ENCODE measurements at regions not wholly inside any gene's neighbourhood (a gene's known extent, or its start where the extent isn't known, plus 50 kb on each side); places are given as distances from the start of the nearest gene placed in this dataset.

DNA sequence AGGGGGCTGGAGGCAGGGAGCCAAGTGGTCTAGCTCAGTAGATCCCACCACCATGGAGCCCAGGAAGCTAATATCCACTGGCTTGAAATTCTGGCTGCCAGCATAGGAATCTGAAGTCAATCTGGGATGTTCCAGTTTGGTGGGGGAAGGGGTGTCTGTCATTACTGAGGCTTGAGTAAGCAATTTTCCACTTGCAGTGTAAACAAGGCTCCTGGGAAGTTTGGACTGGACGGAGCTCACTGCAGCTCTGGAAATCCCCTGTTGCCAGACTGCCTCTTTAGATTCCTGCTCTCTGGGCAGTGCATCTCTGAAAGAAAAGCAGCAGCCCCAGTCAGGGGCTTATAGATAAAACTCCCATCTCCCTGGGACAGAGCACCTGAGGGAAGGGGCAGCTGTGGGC lies 349.2 kb upstream of the KLHL1 start:
- DNase-seq (ENCODE audit: insufficient read length) (no peak), FAIRE-seq (no peak)
- TF ChIP-seq POLR2AphosphoS5 (IDR thresholded peaks at IDR 0.05; ENCODE audit: low read depth, low read length) = no peak
- no peak for TF ChIP-seq POLR2A (IDR thresholded peaks at IDR 0.05; ENCODE audit: low read depth, low read length)
- no peak for TF ChIP-seq TAF1 (IDR thresholded peaks at IDR 0.05; ENCODE audit: borderline replicate concordance, low read depth, low read length)

DNA sequence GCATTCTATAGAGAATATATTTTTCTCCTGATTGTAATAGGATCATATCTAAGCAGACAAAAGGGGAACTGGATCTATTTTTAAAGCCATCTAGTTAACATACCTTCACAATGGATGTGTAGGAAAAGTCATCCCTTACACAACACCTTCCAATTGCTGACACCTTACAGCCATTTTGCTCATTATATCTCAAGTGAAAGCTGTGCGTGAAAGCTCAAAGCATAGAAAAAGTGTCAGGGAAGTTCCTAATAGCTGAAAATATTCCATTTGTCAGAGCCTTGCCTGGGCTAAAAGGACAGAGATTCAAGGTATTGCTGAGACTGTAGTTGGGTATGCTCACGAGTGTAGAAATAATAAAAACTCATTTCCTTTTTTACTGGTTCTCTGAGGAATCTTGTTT lies 340.6 kb upstream of the KLHL1 start:
- DNase-seq (ENCODE audit: insufficient read length) = no peak
- FAIRE-seq = no peak
- no peak for TF ChIP-seq POLR2A (IDR thresholded peaks at IDR 0.05; ENCODE audit: low read depth, low read length)
- no peak for TF ChIP-seq TAF1 (IDR thresholded peaks at IDR 0.05; ENCODE audit: borderline replicate concordance, low read depth, low read length)
- no peak for TF ChIP-seq POLR2AphosphoS5 (IDR thresholded peaks at IDR 0.05; ENCODE audit: low read depth, low read length)

DNA sequence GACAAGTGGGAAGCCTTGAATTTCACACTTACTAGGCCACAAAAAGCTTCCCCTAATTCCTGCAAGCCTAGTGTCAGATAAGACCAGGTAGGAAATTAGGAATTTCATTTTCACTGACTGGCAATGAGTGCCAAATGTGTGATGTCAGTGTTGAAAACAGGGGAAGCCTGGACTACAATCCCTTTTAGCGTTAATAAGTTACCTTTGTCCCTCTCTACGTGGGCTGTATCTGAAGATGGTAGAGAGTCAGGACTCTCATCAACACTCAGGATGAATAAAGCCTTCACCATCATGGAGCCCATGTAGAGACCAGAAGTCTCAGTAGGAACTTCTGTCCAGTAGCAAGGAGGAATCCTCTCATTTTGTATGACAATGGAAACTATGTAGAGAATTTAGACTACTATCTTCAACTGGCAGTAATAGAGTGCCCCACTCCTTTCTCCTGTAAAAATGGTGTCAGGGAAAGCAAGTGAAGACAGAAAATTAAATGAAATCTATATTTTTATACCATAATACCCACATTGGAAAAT lies 324.1 kb upstream of the KLHL1 start:
- TF ChIP-seq TAF1 (IDR thresholded peaks at IDR 0.05; ENCODE audit: borderline replicate concordance, low read depth, low read length) (no peak), POLR2AphosphoS5 (IDR thresholded peaks at IDR 0.05; ENCODE audit: low read depth, low read length) (no peak), POLR2A (IDR thresholded peaks at IDR 0.05; ENCODE audit: low read depth, low read length) (no peak)
- FAIRE-seq = no peak
- no peak for DNase-seq (ENCODE audit: insufficient read length)

DNA sequence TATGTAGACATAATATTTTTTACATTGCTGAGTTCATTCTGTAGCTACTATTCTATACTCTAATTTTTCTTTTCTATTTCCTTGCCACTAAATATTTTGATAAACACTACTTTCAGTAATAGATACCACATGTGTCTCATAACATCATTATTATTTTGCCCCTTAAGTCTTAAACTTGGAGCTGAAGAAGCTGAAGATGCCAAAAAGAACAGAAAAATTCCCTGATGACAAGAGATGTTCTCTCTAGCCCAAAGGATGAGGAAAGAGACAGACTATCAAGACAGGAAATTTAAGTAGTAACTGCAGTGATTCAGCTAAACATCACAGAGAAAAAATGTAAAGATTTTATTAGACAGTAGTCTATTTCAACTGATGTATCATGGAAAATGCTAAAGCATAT lies 322.0 kb upstream of the KLHL1 start:
- DNase-seq (ENCODE audit: insufficient read length) = no peak
- no peak for FAIRE-seq
- TF ChIP-seq TAF1 (IDR thresholded peaks at IDR 0.05; ENCODE audit: borderline replicate concordance, low read depth, low read length) (no peak), POLR2AphosphoS5 (IDR thresholded peaks at IDR 0.05; ENCODE audit: low read depth, low read length) (no peak), POLR2A (IDR thresholded peaks at IDR 0.05; ENCODE audit: low read depth, low read length) (no peak)

DNA sequence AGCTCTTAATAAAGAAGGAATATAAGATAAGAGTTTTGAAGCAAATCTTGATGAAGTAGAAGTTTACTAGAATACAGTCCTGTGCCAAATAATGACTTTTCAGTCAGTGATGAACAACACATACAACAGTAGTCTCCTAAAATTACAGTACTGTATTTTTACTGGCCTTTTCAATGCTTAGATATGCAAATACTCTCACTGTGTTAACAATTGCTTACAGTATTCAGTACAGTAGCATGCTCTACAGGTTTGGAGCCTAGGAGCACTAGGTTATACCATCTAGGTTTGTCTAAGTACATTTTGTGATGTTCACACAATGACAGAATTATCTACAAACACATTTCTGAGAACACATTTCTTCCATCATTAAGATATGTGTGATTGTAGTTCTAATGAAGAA lies 316.7 kb upstream of the KLHL1 start:
- no peak for FAIRE-seq
- DNase-seq (ENCODE audit: insufficient read length) = no peak
- TF ChIP-seq POLR2A (IDR thresholded peaks at IDR 0.05; ENCODE audit: low read depth, low read length) (no peak), POLR2AphosphoS5 (IDR thresholded peaks at IDR 0.05; ENCODE audit: low read depth, low read length) (no peak), TAF1 (IDR thresholded peaks at IDR 0.05; ENCODE audit: borderline replicate concordance, low read depth, low read length) (no peak)

DNA sequence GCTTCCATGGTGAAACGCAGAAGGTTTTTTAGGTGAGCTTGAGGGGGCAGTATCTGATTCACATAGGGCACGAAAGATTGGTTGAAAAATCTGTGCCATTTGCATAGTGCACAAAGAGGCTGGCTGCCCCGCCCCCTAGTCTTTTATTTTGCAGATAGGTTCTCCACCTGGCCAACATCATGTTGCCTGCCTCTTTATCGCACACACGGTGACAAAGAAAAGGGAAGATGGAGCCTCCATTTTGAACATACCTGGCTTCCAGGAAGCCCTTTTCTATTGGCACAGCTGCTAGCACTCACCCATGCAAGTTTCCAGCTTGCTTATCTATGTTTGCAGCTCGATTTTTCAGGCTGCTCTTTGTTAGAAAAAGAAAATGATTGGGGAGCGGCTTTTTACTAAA lies 316.2 kb upstream of the KLHL1 start:
- FAIRE-seq (no peak), DNase-seq (ENCODE audit: insufficient read length) (no peak)
- no peak for TF ChIP-seq POLR2A (IDR thresholded peaks at IDR 0.05; ENCODE audit: low read depth, low read length)
- no peak for TF ChIP-seq TAF1 (IDR thresholded peaks at IDR 0.05; ENCODE audit: borderline replicate concordance, low read depth, low read length)
- no peak for TF ChIP-seq POLR2AphosphoS5 (IDR thresholded peaks at IDR 0.05; ENCODE audit: low read depth, low read length)

DNA sequence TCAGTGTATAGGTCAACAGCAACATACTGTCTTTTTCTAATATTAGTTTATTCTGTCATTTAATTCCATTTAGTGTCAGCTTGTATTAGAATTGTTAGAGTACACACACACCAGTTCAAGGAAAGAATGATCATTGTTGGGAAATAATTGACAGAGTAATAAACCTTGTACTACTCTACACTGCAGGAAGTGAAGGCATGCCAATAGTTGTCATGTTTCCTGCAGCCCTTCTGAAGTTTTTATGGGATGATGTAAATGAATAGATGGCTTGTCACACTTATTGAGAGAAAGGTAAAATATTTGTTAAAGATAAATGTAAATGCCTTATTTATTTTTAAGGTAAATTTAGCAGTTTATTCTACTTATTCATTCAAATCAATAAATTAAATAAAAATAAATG lies 306.9 kb upstream of the KLHL1 start:
- no peak for DNase-seq (ENCODE audit: insufficient read length)
- no peak for FAIRE-seq
- TF ChIP-seq TAF1 (IDR thresholded peaks at IDR 0.05; ENCODE audit: borderline replicate concordance, low read depth, low read length) (no peak), POLR2A (IDR thresholded peaks at IDR 0.05; ENCODE audit: low read depth, low read length) (no peak), POLR2AphosphoS5 (IDR thresholded peaks at IDR 0.05; ENCODE audit: low read depth, low read length) (no peak)

DNA sequence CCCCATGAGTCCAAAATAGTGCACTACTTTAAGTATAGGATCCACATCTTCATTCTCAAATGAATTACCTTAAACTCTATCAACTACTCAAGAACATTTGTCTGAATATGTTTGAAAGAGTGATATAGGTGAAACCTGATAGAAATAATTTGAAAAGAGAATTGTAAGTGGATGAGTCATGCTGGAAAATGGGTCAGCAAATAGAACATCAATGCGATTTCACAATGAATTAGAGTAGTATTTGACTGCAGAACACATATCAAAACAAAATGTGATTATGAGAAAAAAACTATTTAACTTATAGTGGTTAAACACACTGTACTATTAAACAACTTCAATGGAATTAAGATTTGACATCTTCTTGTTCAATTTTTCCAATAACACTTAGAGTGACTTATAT lies 300.6 kb upstream of the KLHL1 start:
- TF ChIP-seq TAF1 (IDR thresholded peaks at IDR 0.05; ENCODE audit: borderline replicate concordance, low read depth, low read length) (no peak), POLR2A (IDR thresholded peaks at IDR 0.05; ENCODE audit: low read depth, low read length) (no peak), POLR2AphosphoS5 (IDR thresholded peaks at IDR 0.05; ENCODE audit: low read depth, low read length) (no peak)
- FAIRE-seq (no peak), DNase-seq (ENCODE audit: insufficient read length) (no peak)

DNA sequence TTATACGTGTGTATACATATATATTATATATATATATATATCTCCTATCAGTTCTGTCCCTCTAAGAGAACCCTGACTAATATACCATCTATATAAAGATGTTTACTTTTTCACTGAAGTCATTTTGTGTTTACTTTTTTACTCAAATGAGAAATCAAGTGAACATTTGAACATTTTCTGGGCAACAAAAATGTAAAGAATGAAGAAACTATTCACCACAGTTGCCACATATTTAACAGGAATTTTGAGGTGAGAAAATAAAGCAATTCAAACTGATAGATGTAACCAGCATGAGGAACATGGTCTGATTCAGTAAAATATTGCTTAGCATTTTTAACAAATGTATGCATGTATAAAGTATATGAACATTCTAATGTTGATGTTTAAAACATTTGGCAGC lies 299.2 kb upstream of the KLHL1 start:
- TF ChIP-seq POLR2A (IDR thresholded peaks at IDR 0.05; ENCODE audit: low read depth, low read length) (no peak), TAF1 (IDR thresholded peaks at IDR 0.05; ENCODE audit: borderline replicate concordance, low read depth, low read length) (no peak), POLR2AphosphoS5 (IDR thresholded peaks at IDR 0.05; ENCODE audit: low read depth, low read length) (no peak)
- DNase-seq (ENCODE audit: insufficient read length) (no peak), FAIRE-seq (no peak)

DNA sequence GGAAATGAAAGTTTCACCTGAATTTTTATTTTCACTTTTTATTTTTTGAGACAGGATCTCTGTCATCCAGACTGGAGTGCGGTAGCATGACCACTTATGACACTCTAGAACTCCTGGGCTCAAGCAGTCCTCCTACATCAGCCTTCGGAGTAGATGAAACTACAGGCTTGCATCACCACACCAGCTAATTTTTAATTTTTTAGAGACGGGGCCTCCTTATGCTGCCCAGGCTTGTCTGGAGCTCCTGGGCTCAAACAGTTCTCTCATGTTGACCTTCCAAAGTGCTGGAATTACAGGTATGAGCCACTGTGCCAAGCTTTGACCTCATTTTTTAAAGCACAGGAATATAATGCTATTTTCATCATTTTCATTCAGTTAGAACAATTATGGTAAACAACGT lies 297.0 kb upstream of the KLHL1 start:
- TF ChIP-seq TAF1 (IDR thresholded peaks at IDR 0.05; ENCODE audit: borderline replicate concordance, low read depth, low read length) = no peak
- TF ChIP-seq POLR2AphosphoS5 (IDR thresholded peaks at IDR 0.05; ENCODE audit: low read depth, low read length) = no peak
- TF ChIP-seq POLR2A (IDR thresholded peaks at IDR 0.05; ENCODE audit: low read depth, low read length) = no peak
- DNase-seq (ENCODE audit: insufficient read length) (no peak), FAIRE-seq (no peak)

DNA sequence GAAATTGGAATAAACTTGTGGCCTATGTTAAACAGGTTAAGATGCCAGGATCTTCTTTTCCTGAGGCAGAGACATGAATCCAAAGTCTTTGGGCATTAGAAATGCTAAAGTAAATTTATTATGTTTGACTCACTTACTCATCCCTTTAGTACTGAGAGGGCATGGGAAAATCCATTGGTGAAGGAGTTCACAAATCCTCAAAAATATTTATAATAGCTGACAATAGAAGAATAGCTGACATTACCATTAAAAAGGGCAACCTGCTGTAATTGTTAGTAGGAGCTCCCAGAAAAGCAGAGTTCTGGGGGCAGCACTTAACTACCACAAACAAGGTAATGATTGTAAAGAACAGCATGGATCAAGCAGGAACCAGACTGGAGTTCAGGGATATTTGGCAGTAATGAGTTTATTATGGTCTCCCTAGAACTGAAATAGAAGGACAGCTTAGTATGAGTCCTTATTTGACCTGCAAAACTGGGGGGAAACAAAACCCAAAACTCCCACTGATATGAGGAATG lies 285.8 kb upstream of the KLHL1 start:
- TF ChIP-seq TAF1 (IDR thresholded peaks at IDR 0.05; ENCODE audit: borderline replicate concordance, low read depth, low read length) (no peak), POLR2A (IDR thresholded peaks at IDR 0.05; ENCODE audit: low read depth, low read length) (no peak), POLR2AphosphoS5 (IDR thresholded peaks at IDR 0.05; ENCODE audit: low read depth, low read length) (no peak)
- FAIRE-seq (no peak), DNase-seq (ENCODE audit: insufficient read length) (no peak)

DNA sequence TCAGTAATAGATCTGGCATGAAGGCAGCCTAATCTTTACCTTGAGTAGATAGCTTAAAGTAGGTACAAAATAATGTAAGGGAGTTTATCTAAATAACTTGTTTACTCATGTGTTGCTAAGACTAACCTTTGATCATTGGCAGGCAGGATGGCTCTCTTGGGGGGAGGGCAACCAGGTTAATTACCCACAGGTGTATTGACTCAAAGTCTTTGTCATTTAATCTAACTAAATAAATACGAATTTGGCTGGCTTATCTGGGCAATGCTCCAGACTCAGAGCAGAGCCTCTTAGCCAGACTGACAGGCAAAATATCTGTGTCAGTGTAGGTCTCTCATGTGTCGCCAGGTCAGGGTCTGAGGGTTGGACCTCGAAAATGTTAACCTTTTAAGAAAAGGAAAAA lies 283.4 kb upstream of the KLHL1 start:
- no peak for FAIRE-seq
- DNase-seq (ENCODE audit: insufficient read length) = no peak
- TF ChIP-seq POLR2AphosphoS5 (IDR thresholded peaks at IDR 0.05; ENCODE audit: low read depth, low read length) (no peak), TAF1 (IDR thresholded peaks at IDR 0.05; ENCODE audit: borderline replicate concordance, low read depth, low read length) (no peak), POLR2A (IDR thresholded peaks at IDR 0.05; ENCODE audit: low read depth, low read length) (no peak)
